ENCODE measurements at regions not wholly inside any gene's neighbourhood (a gene's known extent, or its start where the extent isn't known, plus 50 kb on each side); places are given as distances from the start of the nearest gene placed in this dataset.

DNA sequence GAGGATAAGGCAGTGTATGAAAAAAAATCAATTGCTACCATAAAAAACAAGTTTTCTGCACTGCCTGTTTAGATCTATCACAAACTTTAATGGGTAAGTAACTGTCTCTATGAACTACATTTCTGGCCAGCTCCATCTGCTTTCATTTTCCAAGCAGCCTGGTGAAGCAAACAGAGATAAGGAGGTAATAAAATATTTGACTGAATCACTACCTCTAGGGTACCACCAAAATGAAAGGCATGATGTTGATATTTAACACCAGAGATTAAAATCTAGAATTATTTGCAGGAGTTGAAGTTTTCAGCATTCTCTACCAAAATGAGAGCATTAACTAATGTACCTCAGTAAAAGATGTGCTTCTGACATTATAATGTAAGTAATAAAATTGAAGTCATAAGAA, 863.5 kb upstream of the MGAT4C start:
- TF ChIP-seq EZH2 (IDR thresholded peaks at IDR 0.05; ENCODE audit: insufficient read depth, poor library complexity, severe bottlenecking) (no peak), EZH2phosphoT487 (IDR thresholded peaks at IDR 0.05; ENCODE audit: insufficient read depth, low read depth) (no peak)
